Astrocyte of the hippocampus (primary cell): ENCODE measurements at regions not wholly inside any gene's neighbourhood (a gene's known extent, or its start where the extent isn't known, plus 50 kb on each side); places are given as distances from the start of the nearest gene placed in this dataset.
A peak's percentile ranks its signal among the peaks of the same experiment; 100 is the strongest.
"Not testable (repeated sequence)": the region's sequence is repeated elsewhere in the genome, so short reads cannot be mapped to it uniquely, and the experiment has no call there.

Experiments
- DNase-seq: peaks from one replicate; pipeline ENCODE4 v3.0.0; 2011; ENCODE audit warnings: low read depth, low spot score

DNA sequence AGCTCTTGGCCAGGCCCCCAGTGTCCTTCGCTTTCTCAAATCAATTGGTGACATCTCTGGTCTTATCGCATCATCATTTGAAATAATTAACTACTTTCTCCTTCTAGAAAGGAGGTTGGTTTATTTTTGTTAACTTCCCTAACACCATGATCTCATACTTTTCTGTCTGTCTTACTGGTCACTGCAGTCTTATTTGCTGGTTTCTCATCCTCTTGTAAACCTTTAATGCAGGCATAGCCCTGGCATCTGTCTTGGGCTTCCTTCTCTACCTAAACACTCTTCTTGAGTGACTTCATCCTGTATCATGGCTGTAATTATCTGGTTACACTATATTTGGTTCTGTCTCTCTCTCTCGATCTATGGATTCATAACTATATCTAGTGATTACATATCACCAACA is 152.8 kb downstream of the CYSLTR2 start:
- DNase-seq: no peak

DNA sequence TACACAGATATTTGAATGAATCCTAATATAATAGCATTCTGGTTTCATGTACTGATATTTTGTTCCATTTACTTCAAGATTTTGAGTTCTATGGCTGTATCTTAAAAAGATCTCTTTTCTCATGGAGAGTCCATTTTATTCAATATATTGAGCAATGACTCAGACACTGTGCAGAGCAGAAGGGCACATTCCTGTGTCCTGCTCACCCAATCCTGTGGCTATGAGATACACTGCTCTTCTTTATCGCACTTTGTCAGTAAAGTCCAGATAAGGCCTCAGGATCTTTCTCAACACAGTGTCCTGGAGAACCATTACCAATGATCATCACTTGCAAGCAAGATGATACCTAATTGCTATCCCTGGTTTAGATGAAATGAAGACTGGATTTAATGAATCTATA is 155.0 kb downstream of the CYSLTR2 start:
- no peak for DNase-seq

DNA sequence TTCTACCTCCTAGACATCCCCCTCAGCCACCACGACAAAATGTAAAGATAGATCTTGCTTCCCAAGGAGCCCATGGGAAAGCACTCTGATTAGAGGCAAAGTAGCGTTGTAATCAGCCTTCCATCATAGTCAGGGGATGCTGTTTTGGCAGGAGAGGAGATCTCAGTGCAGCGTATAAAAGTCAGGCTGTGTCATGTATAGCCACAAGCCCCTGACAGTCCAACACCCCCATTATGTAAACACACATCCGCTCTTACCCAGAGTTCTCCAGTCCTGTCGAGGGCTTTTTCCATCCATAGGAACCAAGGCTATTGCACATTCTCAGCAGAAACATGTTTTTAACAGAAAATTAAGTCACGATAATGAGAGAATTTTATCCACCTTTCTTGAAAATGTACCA is 156.3 kb downstream of the CYSLTR2 start:
- DNase-seq: no peak

DNA sequence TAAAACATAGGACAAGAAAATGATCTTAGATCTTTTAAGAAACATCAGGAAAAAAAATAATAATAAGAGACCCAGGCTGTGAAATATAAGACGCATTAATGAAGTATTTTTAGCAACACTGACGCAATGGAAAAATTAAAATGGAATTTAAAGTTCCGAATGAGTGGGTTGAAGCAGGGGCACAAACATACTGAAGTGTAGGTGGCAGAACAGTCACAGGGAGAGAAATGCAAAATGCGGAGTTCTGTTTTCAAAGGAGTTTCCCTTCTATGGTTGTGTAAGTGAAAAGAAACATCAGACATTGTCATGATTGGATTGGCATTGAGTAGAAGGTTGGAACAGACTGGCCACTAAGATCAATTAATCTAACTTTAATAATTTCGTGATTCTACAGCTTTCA is 159.8 kb downstream of the CYSLTR2 start:
- DNase-seq: no peak

DNA sequence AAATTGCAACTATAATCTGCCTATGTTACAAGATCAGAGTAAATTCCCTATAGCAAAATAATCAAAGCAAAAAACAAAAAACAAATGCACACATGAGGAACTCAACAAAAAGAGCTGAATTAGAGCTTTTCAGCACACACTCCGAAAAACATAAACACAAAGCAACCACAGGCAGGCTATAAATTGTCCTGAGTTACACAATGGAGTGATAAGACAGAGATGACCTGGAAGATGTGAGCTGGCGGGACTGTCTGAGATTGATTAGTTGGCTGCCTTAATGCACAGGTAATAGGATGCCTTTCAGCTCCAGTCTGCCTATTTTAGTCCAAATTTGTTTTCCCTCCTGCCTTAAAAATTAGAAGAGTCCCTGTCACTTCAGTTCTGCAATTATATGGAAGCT is 159.0 kb upstream of the FNDC3A start:
- DNase-seq: no peak

DNA sequence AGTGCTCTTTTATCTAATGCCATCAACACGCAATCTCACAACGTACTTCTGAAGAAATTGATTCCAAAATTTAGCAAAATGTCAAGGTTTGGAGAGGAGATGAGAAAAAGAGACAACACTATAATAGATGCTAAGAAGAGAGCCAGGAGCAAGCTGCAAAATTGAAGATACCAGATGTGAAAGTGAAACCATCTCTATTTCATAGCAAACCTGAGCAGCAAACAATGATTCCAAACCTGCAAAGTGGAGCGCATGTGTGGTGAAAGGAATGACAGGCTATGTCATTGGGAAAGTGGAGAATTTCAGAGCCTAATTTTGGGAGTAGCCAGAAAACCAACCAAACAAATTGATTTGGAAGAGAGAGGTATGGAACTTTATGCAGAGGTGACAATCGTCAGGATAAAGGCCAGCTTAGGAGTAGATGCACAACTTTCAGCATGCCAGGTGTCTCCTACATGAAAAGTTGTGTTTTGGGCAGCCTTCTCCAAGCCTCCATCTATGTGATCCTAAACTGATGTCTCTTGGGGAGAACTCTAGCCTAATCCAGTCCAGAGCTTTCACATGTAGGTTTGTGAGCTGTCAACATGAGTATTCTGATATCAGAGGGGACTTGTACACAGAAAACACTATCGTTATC is 158.4 kb upstream of the FNDC3A start:
- no peak for DNase-seq

DNA sequence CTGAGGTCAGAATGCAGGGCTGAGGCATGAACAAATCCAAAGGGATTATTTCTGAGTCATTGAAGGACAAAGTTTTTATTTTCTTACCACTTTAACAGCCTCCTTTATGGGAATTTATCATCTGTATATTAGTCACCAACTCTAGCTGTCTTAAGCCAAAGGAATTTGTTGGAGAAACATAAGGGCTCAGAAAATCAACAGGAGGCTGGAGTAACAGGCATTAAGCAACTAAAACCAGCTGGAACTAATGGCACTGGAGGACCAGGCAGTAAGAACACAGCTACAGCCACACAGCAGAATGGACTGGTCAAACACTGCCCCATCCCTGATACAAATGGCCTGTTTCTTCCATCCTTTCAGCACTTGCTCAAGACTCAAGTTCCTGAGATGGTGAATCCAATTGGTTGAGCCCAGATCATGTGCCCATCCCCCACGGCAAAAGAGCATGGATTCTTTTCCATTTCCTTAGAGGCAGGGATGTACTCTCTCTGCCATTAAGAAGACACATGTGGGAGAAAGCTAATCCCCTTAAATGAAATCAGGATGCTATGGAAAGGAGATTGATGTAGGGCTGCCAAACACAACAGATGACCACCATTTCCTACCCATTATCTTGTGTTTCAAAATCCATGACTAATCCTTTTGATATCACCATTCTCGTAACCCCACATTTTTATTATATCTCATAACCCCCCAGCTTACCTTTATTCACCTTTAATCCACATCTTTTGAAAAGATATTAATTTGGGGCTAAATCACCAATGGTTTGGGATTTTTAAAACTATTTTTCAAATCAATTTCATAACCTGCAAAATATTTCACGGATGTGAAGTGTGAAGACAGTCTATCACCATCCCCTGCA is 157.0 kb upstream of the FNDC3A start:
- peak; percentile 89 for DNase-seq

DNA sequence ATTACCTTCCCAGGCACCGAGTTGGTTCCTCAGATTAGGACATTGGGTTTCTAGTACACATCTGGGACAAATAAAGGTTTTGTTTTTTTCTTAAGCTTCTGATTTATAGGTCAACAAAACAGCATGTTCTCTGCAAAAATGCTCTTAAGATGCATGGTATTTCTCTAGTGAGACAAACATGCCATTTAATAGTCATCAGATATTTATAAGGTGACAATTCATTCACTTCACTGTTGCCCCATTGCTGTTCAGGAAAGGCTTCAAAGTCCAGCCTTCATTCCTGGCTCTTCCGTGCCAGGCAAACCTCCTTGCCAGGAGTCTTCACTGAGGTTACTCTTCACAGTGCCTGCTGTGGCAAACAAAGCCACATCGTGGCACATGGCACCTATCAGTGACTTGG is 156.3 kb upstream of the FNDC3A start:
- DNase-seq: no peak

DNA sequence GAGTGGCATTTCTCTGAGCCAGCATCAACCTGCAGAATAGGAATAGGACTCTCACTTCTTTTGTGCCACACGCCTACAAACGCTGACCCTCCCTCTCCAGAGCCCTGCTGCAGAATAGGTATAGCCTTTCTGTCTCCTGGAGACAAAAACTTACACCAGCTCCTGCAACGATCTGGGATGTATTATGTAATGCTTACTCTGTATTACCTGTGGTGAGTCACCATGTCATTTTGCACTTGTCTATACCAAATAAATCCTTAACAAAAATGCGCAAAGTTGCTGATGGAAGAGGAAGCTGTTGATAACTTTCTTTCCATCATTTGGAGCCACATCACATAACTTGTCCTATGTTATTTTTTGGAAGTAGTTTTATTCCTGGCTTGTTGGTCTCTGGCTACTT is 155.8 kb upstream of the FNDC3A start:
- DNase-seq: no peak

DNA sequence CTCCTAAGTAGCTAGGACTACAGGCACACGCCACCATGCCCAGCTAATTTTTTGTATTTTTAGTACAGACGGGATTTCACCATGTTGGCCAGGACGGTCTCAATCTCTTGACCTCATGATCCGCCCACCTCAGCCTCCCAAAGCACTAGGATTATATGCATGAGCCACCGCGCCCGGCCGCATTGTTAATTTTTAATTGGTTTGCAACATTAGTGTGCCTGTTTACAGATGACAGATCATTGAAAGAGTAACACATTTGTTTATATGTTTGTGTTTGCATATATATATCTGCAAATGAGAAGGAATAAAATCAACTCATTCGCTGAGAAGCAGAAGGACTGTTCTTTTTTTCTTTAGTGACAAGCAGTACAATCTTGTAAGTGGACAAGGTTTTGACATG is 152.2 kb upstream of the FNDC3A start:
- not testable (repeated sequence) for DNase-seq

DNA sequence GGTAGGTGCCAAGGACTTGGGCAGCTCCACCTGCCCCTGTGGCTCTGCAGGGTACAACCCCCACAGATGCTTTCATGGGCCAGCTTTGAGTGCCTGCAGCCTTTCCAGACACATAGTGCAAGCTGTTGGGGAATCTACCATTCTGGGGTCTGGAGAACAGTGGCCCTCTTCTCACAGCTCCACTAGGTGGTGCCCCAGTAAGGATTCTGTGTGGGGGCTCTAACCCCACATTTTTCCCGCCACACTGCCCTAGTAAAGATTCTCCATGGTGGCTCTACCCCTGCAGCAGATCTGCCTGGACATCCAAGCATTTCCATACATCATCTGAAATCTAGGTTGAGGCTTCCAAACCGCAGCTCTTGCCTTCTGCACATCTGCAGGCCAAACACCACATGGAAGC is 149.7 kb upstream of the FNDC3A start:
- no peak for DNase-seq

DNA sequence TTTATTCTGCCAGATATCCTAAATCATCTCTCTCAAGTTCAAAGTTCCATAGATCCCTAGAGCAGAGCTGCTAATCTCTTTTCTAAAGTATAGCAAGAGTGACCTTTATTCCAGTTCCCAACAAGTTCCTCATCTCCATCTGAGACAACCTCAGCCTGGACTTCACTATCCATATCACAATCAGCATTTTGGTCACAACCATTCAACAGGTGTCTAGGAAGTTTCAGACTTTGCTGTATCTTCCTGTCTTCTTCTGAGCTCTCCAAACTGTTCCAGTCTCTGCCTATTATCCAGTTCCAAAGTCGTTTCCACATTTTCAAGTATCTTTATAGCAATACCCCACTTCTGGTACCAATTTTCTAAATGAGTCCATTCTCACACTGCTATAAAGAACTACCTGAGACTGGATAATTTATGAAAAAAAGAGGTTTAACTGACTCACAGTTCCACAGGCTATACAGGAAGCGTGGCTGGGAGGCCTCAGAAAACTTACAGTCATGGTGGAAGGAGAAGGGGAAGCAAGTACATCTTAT is 148.7 kb upstream of the FNDC3A start:
- not testable (repeated sequence) for DNase-seq

DNA sequence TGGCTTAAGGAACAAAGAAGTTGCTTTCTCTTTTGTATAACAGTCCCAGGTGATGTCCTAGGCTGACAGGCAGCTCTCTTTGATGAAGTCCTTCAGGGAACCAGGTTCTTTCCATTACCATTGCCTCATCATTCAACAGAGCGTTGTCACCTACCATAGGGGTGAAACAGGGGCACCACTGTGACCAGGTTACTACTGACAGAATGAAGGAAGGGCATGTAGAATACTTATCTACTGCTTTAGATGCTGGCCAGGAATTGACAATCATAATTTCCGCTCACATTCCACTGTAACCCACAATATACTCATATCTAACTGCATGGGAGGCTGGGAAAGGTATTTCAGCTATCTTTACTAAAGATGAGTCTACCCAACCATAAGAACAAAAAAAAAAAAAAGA is 148.0 kb upstream of the FNDC3A start:
- no peak for DNase-seq

DNA sequence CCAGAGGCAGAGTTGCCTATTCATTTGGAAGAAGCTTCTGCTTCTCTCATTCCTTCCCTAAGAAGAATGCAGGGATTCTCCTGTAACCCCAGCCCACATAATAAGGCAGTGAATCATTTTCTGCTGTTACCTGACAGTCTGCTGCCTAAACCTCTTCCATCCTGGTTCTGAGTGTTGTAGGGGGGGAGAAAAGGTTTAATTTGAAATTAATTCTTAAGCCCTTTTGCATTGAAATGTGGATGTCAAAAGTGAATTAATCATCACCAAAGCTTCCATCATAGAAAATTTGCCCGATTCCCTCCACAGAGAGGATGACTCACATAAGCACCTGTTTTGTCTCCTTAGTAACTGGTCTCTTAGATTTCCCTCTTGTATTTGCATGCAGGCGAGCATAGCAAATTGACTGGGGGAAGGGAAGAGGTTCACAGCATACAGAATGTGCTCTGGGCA is 146.7 kb upstream of the FNDC3A start:
- peak; percentile 48 for DNase-seq

DNA sequence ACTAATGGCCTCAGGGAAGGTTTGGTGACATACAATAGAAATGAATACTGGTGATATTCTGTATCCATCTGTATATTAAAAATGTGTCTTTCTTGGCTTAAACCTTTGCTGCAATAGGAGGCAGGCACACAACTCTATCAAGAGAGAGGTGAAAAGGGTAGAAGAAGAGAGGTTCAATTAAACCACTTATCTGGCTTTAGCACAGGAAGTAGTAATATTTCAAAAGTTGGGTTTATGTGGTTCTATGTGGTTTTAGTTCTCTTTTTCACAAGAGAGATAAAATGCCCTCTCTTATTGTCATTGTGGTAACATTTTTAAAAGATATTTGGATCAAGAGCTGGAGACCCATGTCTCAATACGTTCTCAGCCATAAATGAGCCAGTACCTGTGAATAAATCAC is 146.2 kb upstream of the FNDC3A start:
- no peak for DNase-seq

DNA sequence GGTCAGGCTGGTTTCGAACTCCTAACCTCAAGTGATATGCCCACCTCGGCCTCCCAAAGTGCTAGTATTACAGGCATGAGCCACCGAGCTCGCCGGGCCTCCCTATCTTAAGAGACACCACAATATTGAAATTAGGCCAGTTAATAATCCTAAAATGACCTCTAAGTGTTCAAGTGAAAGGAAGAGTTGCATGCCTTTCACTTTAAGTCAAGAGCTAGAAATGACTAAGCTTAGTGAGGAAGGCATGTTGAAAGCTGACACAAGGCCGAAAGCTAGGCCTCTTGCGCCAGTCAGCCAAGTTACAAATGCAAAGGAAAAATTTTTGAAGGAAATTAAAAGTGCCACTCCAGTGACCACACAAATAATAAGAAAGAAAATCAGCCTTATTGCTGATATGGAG is 144.5 kb upstream of the FNDC3A start:
- DNase-seq: no peak

DNA sequence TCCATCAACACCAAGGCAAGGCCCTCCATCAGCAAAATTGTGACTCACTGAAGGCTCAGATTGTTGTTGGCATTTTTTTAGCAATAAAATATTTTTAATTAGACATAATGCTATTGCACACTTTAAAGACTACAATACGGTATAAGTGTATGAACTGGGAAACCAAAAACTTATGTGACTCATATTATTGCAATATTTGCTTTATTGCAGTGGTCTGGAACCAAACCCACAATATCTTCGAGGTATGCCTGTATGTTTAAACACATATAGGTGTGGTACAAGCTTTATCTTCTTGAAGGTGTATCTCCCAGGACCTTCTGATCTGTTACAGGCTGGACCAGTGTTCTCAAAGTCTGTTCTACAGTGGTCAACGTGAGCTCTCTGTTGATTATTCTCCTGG is 142.3 kb upstream of the FNDC3A start:
- no peak for DNase-seq

DNA sequence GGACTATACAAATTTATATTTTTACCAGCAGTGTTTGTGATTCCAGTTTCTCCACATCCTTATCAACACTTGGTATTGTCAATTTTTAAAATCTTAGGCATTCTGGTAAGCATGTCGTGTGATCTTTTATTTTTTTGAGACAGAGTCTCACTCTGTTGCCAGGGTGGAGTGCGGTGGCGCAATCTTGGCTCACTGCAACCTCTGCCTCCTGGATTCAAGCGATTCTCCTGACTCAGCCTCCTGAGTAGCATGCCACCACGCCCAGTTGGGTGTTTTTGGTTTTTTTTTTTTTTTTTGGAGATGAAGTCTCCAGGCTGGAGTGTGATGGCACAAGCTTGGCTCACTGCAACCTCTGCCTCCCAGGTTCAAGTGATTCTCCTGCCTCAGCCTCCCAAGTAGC is 140.4 kb upstream of the FNDC3A start:
- not testable (repeated sequence) for DNase-seq

DNA sequence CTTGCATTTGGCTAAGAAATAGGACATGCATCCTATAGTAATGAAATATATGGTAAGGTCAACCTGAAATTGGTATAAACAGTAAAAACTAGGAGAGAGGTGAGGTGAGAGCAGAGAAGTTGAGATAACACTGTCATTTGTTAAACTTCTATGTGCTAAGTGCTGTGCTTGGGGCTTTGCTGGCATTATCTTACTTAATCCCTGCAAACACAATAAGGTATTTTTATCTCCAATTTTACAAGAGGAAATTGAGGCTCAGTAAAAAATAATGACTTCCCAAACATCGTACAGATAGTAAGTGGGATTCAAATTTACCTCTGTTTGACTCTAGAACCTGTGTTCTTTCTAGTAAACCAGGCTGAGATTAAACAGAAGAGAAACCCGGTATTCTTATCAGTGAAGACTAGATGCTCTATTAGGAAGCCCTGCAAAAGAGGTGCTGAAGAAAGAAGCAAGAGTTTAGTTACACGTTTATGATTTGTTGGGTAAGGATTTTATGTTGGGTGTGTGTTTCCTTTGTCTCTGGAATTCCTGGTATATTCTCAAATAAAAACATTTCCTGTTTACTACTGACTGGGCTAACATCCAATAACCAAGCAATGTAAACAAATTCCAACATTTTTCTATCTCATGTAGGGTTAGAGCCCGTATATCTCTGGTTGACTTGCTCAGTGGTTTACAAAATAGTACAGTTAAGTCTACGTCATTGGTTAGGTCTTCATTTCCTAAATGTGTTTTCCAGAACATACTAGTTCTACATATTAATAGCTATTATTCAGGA is 137.3 kb upstream of the FNDC3A start:
- no peak for DNase-seq

DNA sequence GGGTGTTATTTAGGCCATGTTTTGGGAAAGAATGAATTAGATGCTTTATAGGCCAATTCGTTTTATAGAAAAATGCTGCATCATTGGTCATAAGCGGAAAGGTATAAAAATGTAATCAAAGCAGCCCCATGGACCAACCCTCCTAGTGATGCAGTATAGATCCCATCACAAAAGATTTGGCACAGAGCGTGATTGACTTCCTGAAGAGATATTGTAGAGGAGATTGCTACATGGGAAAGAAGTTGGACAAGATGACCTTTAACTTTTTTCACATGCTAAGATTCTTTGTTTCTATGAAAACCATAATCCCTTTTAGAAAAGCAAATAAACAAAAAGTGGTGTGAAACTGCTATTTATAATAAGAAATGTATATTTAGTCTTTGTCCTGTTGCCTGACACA is 136.5 kb upstream of the FNDC3A start:
- no peak for DNase-seq

DNA sequence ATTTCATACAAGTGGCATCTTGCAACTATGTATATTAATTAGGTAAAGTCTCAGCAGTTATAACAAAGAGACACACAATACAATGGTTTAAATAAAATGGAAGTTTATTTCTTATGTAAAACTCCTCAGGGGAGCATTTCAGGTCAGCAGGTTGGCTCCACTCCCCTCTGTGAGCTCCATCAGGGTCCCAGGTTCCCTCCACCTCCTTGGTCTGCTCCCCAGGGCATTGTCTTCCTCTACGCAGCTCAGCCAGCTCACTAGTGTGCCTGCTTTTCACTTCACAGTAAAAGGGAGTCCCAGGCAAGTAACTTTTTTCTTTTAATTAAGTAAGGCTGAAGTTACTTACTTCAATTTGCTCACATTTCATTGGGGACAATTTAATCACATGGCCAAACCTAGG is 135.3 kb upstream of the FNDC3A start:
- DNase-seq: no peak

DNA sequence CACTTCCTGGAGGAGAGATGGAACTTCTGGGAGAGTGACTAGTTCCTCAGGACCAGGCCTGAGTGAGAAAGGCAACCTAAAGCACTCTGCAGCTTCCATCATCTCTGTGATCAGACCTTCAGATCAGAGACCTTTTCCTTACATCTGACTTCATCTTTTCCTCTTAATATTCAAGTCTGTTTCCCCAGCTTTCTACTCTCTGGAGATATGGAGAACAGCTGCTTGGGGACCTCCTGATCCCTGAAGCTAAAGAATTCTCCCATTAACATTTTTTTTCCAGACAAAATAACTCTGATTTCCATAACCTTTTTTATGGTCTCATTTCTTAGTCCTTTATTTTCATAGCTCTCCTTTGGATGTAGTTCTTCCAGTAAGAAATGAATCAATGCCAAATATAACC is 133.4 kb upstream of the FNDC3A start:
- no peak for DNase-seq
